Endothelial cell of umbilical vein (primary cell): ENCODE measurements at regions not wholly inside any gene's neighbourhood (a gene's known extent, or its start where the extent isn't known, plus 50 kb on each side); places are given as distances from the start of the nearest gene placed in this dataset.

Experiments
- BruUV-seq: library from RNA; stranded (reverse); fragments of 400-500 nt; replicated peaks from 2 replicates; lab custom pipeline; 2021; lab: Mats Ljungman, UMichigan
- CTCF ChIA-PET: fragments of 300-600, 350-600 bp; sonication (Branson Sonifier 250); formaldehyde crosslinking; loops from one replicate; lab custom pipeline; 2021; ENCODE audit warnings: antibody characterized with exemption, inconsistent platforms; lab: Charles Lee
- POLR2A ChIA-PET: fragments of 300-600, 350-600 bp; sonication (Branson Sonifier 250); formaldehyde crosslinking; loops from one replicate; lab custom pipeline; 2021; ENCODE audit warnings: antibody characterized with exemption, inconsistent platforms; lab: Charles Lee
- DNase-seq: peaks from one replicate; pipeline ENCODE4 v3.0.0-alpha.2; 2011; ENCODE audit warnings: low read depth, low spot score
- FAIRE-seq: peaks from 2 replicates; lab custom pipeline; 2011; peaks lifted over from hg19 to GRCh38; lab: Jason Lieb, UNC
- H2AFZ ChIP-seq: 2 replicates; pipeline ENCODE4 v1.6.0; 2012; ENCODE audit warnings: low read depth, low read length, control low read depth, inconsistent platforms
- H3K27ac ChIP-seq: 2 replicates; pipeline ENCODE4 v1.5.1; 2011; ENCODE audit warnings: low read depth, mild to moderate bottlenecking, control low read depth, low read length, moderate library complexity; ENCODE audit not compliant: insufficient read depth
- H3K27me3 ChIP-seq, 2 experiments: 2 replicates each; pipeline versions ENCODE4 v1.6.0 to v1.6.1; 2011; ENCODE audit warnings: low read length in 2 of 2, mixed read lengths in 1 of 2; ENCODE audit not compliant: control insufficient read depth in 2 of 2, insufficient read depth in 2 of 2
- H3K36me3 ChIP-seq, 2 experiments: 2 replicates in 1 of 2; 3 replicates in 1 of 2; pipeline ENCODE4 v1.5.1; 2011; ENCODE audit warnings: low read length in 2 of 2, mild to moderate bottlenecking in 1 of 2, moderate library complexity in 1 of 2; ENCODE audit not compliant: control insufficient read depth in 2 of 2, insufficient read depth in 2 of 2; ENCODE audit errors: extremely low read depth in 1 of 2
- H3K4me1 ChIP-seq: 3 replicates; pipeline ENCODE4 v1.5.1; 2011; ENCODE audit warnings: mild to moderate bottlenecking, low read length; ENCODE audit not compliant: control insufficient read depth, insufficient read depth; ENCODE audit errors: extremely low read depth
- H3K4me2 ChIP-seq: 2 replicates; pipeline ENCODE4 v1.6.1; 2011; ENCODE audit warnings: low read length, control low read depth, mixed read lengths; ENCODE audit not compliant: insufficient read depth
- H3K4me3 ChIP-seq, 3 experiments: fragments of 200-600 bp in 1 of 3; sonication (generic), shearing (Covaris generic) in 1 of 3; replicated peaks in 1 of 3; 2 replicates each; pipeline ENCODE4 v1.5.1; 2011 to 2016; ENCODE audit warnings: control low read depth in 3 of 3, low read length in 3 of 3, mild to moderate bottlenecking in 2 of 3, inconsistent platforms in 1 of 3, low read depth in 1 of 3, moderate library complexity in 1 of 3; ENCODE audit not compliant: insufficient read depth in 1 of 3
- H3K79me2 ChIP-seq: 2 replicates; pipeline ENCODE4 v1.6.0; 2012; ENCODE audit warnings: low read length, inconsistent platforms; ENCODE audit not compliant: control insufficient read depth, insufficient read depth
- H3K9ac ChIP-seq: replicated peaks from 2 replicates; pipeline ENCODE3; 2011; ENCODE audit warnings: low read length, control low read depth; ENCODE audit not compliant: insufficient read depth; ENCODE audit errors: extremely low read depth
- H3K9me1 ChIP-seq: replicated peaks from 3 replicates; pipeline ENCODE4 v1.6.0; 2011; ENCODE audit warnings: mild to moderate bottlenecking, low read length; ENCODE audit not compliant: control insufficient read depth, insufficient read depth; ENCODE audit errors: extremely low read depth
- H3K9me3 ChIP-seq: replicated peaks from 2 replicates; pipeline ENCODE4 v1.5.1; 2012; ENCODE audit warnings: low read length, inconsistent platforms; ENCODE audit not compliant: control insufficient read depth, insufficient read depth
- H4K20me1 ChIP-seq: replicated peaks from 2 replicates; pipeline ENCODE3; 2011; ENCODE audit warnings: mild to moderate bottlenecking, low read length; ENCODE audit not compliant: control insufficient read depth, insufficient read depth; ENCODE audit errors: extremely low read depth
- EZH2 ChIP-seq: IDR thresholded peaks from 2 replicates; pipeline ENCODE4 v1.6.1; 2012; ENCODE audit warnings: borderline replicate concordance, low read depth, mild to moderate bottlenecking, moderate library complexity, low read length, inconsistent platforms; ENCODE audit not compliant: severe bottlenecking
- FOS ChIP-seq: IDR thresholded peaks from 2 replicates; pipeline ENCODE4 v1.6.1; 2011; ENCODE audit warnings: mild to moderate bottlenecking, low read length, moderate library complexity, borderline replicate concordance; ENCODE audit not compliant: insufficient read depth
- GATA2 ChIP-seq: IDR thresholded peaks from 2 replicates; pipeline ENCODE4 v1.7.0; 2011; ENCODE audit warnings: low read depth, mild to moderate bottlenecking, moderate library complexity, mixed read lengths, low read length; ENCODE audit not compliant: insufficient read length, insufficient read depth
- JUN ChIP-seq: IDR thresholded peaks from 2 replicates; pipeline ENCODE4 v1.6.1; 2011; ENCODE audit warnings: borderline replicate concordance, low read depth; ENCODE audit not compliant: insufficient read length, insufficient read depth
- MAX ChIP-seq: IDR thresholded peaks from 2 replicates; pipeline ENCODE4 v1.6.1; 2011; ENCODE audit not compliant: insufficient read depth, insufficient read length
- MYC ChIP-seq: IDR thresholded peaks from one replicate; pipeline ENCODE4 v1.6.1; 2011; ENCODE audit warnings: mild to moderate bottlenecking, low read depth, low read length
- POLR2A ChIP-seq: IDR thresholded peaks from 2 replicates; pipeline ENCODE4 v1.6.1; 2012; ENCODE audit warnings: low read depth, mild to moderate bottlenecking, control low read depth, low read length
- POLR2AphosphoS5 ChIP-seq: IDR thresholded peaks from 2 replicates; pipeline ENCODE4 v1.6.1; 2012; ENCODE audit warnings: low read depth, mild to moderate bottlenecking, control low read depth, low read length, moderate library complexity; ENCODE audit not compliant: insufficient read depth
- dilution Hi-C: fragments of 300-500 bp; cut with MboI; formaldehyde crosslinking; loops from one replicate; pipeline ENCODE4 v1.15.0; 2019; ENCODE audit warnings: low sequenced_read_pairs; ENCODE audit not compliant: extremely low pct_ligation_motif_present
- intact Hi-C: fragments of 100-400 bp; cut with micrococcal nuclease; formaldehyde crosslinking; loops from one replicate; pipeline ENCODE4 v1.10.0; 2022
- TF ChIP-seq, protein P1 (sequence below), 2 donors: IDR thresholded peaks; 1 replicate in 1 of 2; 2 replicates in 1 of 2; pipeline ENCODE4 v1.5.1; 2011; ENCODE audit warnings: low read length in 2 of 2, mild to moderate bottlenecking in 2 of 2, moderate library complexity in 2 of 2, control low read depth in 1 of 2, inconsistent platforms in 1 of 2, low read depth in 1 of 2; ENCODE audit not compliant: insufficient read depth in 1 of 2; ENCODE audit errors: extremely low read depth in 1 of 2

GRCh38 chr18:43876286-43876685, 599.0 kb upstream of the SYT4 start:
- BruUV-seq = no TSS peak
- Histone ChIP-seq H3K9me1 (no peaks in the 10 kb centered on the region), H4K20me1 (no peaks in the 10 kb centered on the region), H3K79me2 (no peaks in the 10 kb centered on the region), H3K9ac (no peak overlapping the region), H3K27ac (no peak overlapping the region), H3K9me3 (no peaks in the 10 kb centered on the region), H3K4me2 (no peak overlapping the region), H3K4me1 (no peaks in the 10 kb centered on the region), H2AFZ (no peak overlapping the region), H3K4me3 (no peak overlapping the region), H3K36me3 (no peaks in the 10 kb centered on the region), H3K27me3 (no peaks in the 10 kb centered on the region)
- DNase-seq (no peak), FAIRE-seq (no peak)
- no peak for TF ChIP-seq JUN
- no peak for TF ChIP-seq EZH2
- TF ChIP-seq GATA2 = no peak
- no peak for TF ChIP-seq FOS
- no peak for TF ChIP-seq MAX
- TF ChIP-seq POLR2AphosphoS5 = no peak
- TF ChIP-seq POLR2A = no peak
- TF ChIP-seq, protein P1, sequence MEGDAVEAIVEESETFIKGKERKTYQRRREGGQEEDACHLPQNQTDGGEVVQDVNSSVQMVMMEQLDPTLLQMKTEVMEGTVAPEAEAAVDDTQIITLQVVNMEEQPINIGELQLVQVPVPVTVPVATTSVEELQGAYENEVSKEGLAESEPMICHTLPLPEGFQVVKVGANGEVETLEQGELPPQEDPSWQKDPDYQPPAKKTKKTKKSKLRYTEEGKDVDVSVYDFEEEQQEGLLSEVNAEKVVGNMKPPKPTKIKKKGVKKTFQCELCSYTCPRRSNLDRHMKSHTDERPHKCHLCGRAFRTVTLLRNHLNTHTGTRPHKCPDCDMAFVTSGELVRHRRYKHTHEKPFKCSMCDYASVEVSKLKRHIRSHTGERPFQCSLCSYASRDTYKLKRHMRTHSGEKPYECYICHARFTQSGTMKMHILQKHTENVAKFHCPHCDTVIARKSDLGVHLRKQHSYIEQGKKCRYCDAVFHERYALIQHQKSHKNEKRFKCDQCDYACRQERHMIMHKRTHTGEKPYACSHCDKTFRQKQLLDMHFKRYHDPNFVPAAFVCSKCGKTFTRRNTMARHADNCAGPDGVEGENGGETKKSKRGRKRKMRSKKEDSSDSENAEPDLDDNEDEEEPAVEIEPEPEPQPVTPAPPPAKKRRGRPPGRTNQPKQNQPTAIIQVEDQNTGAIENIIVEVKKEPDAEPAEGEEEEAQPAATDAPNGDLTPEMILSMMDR (IDR thresholded peaks at IDR 0.05; ENCODE audit: extremely low read depth in 1 of 2, insufficient read depth in 1 of 2, low read depth in 1 of 2, low read length in 2 of 2) = no peak
- TF ChIP-seq MYC = no peak
- ChIA-PET CTCF (no interaction called here), POLR2A (no interaction called here)
- dilution Hi-C loops (no loop called here), intact Hi-C loops (no loop called here)
